Karpas-422 (cell line): ENCODE measurements at regions not wholly inside any gene's neighbourhood (a gene's known extent, or its start where the extent isn't known, plus 50 kb on each side); places are given as distances from the start of the nearest gene placed in this dataset.

Source experiments
- DNase-seq: peaks from one replicate; pipeline ENCODE4 v3.0.0-alpha.2; 2015
- H2AFZ ChIP-seq: fragments of 200-600 bp; sonication (generic); 2 replicates; pipeline ENCODE4 v1.6.1; 2014; ENCODE audit warnings: antibody characterized with exemption, low read length, mixed read lengths
- H3K27ac ChIP-seq: fragments of 200-600 bp; sonication (generic); 2 replicates; pipeline ENCODE4 v1.5.1; 2014; ENCODE audit warnings: mild to moderate bottlenecking, low read length, moderate library complexity
- H3K27me3 ChIP-seq: fragments of 200-600 bp; sonication (generic); 2 replicates; pipeline ENCODE4 v1.6.1; 2014; ENCODE audit warnings: low read length, mixed read lengths
- H3K36me3 ChIP-seq: fragments of 200-600 bp; sonication (generic); 2 replicates; pipeline ENCODE4 v1.6.1; 2014; ENCODE audit warnings: low read length, mixed read lengths; ENCODE audit not compliant: insufficient read depth
- H3K4me1 ChIP-seq: fragments of 200-600 bp; sonication (generic); 2 replicates; pipeline ENCODE4 v1.6.1; 2014; ENCODE audit warnings: mild to moderate bottlenecking, low read length, mixed read lengths
- H3K4me2 ChIP-seq: fragments of 200-600 bp; sonication (generic); 2 replicates; pipeline ENCODE4 v1.6.1; 2014; ENCODE audit warnings: low read length, low read depth, mild to moderate bottlenecking; ENCODE audit not compliant: poor library complexity, severe bottlenecking
- H3K4me3 ChIP-seq: fragments of 200-600 bp; sonication (generic); 2 replicates; pipeline ENCODE4 v1.5.1; 2014; ENCODE audit warnings: mild to moderate bottlenecking, antibody characterized with exemption, low read length, mixed read lengths
- H3K79me2 ChIP-seq: fragments of 200-600 bp; sonication (generic); 2 replicates; pipeline ENCODE4 v1.6.1; 2014; ENCODE audit warnings: mild to moderate bottlenecking, low read length, mixed read lengths
- H3K9ac ChIP-seq: fragments of 200-600 bp; sonication (generic); 2 replicates; pipeline ENCODE4 v1.6.0; 2014; ENCODE audit warnings: low read length
- H3K9me2 ChIP-seq: fragments of 200-600 bp; sonication (generic), shearing (Covaris generic); replicated peaks from 2 replicates; pipeline ENCODE4 v1.6.0; 2014; ENCODE audit warnings: mild to moderate bottlenecking, low read length, moderate library complexity; ENCODE audit not compliant: insufficient read depth
- H3K9me3 ChIP-seq: fragments of 300-700, 200-600 bp; sonication (generic); 2 replicates; pipeline ENCODE4 v1.6.1; 2014; ENCODE audit warnings: low read length, mixed read lengths
- H4K20me1 ChIP-seq: fragments of 200-600 bp; sonication (generic); 2 replicates; pipeline ENCODE4 v1.6.1; 2014; ENCODE audit warnings: mild to moderate bottlenecking, antibody characterized with exemption, low read length, low read depth; ENCODE audit not compliant: insufficient read depth

DNA sequence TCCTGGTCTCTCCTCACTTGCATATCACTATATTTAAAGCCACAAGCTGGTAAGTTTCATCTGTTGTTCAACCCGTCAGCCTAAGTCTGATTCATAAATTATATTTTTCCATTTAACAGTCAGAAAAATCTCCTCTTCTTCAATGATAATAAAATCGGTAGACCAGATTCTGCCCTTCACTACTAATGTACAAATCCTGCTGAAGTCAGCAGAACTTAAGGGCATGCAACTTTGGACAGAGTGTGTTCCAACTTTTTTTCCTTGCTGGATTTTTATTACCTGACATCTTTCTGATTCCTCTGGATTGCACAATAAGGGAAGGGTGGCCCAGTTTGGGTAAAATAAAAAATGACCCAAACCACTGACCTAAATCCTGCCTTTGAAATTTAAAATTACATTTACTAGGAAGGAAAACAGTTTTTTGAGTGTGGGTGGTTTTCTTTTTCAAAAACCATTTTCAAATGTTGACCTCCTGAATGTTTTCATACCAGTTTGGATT is 125.4 kb upstream of the DIO2 start:
- Histone ChIP-seq H3K9ac (no peak overlapping the region), H3K4me3 (no peak overlapping the region), H4K20me1 (no peaks in the 10 kb centered on the region), H3K27me3 (no peaks in the 10 kb centered on the region), H3K27ac (no peak overlapping the region), H3K4me2 (no peak overlapping the region), H3K36me3 (no peaks in the 10 kb centered on the region), H3K9me3 (no peaks in the 10 kb centered on the region), H3K9me2 (no peaks in the 10 kb centered on the region), H3K4me1 (no peaks in the 10 kb centered on the region), H3K79me2 (no peaks in the 10 kb centered on the region), H2AFZ (no peak overlapping the region)
- DNase-seq, result no peak

- no peaks in the 10 kb centered on the region for H3K9me2 ChIP-seq
- H3K9me3 ChIP-seq, result no peaks in the 10 kb centered on the region
Measured at GRCh38 chr14:80325688-80326087, 114.4 kb upstream of the DIO2 start.

GRCh38 chr14:80325112-80325511 is 113.8 kb upstream of the DIO2 start:
- H3K4me3 ChIP-seq, result no peak overlapping the region
- no peaks in the 10 kb centered on the region for H3K4me1 ChIP-seq
- no peaks in the 10 kb centered on the region for H3K79me2 ChIP-seq
- H4K20me1 ChIP-seq, result no peaks in the 10 kb centered on the region
- H3K36me3 ChIP-seq, result no peaks in the 10 kb centered on the region
- H3K4me2 ChIP-seq, result no peak overlapping the region
- no peaks in the 10 kb centered on the region for H3K9me2 ChIP-seq
- no peaks in the 10 kb centered on the region for H3K9me3 ChIP-seq
- H3K27ac ChIP-seq, result no peak overlapping the region
- no peaks in the 10 kb centered on the region for H3K27me3 ChIP-seq
- H3K9ac ChIP-seq, result no peak overlapping the region
- H2AFZ ChIP-seq, result no peak overlapping the region
- DNase-seq, result no peak

More at GRCh38 chr14:80325688-80326087, 114.4 kb upstream of the DIO2 start:
- no peak for DNase-seq
- H3K4me2 ChIP-seq, result no peak overlapping the region
- H3K9ac ChIP-seq, result no peak overlapping the region
- H3K27ac ChIP-seq, result no peak overlapping the region
- H3K36me3 ChIP-seq, result no peaks in the 10 kb centered on the region
- no peaks in the 10 kb centered on the region for H4K20me1 ChIP-seq
- H3K4me3 ChIP-seq, result no peak overlapping the region
- H3K27me3 ChIP-seq, result no peaks in the 10 kb centered on the region
- H2AFZ ChIP-seq, result no peak overlapping the region
- no peaks in the 10 kb centered on the region for H3K4me1 ChIP-seq
- no peaks in the 10 kb centered on the region for H3K79me2 ChIP-seq

DNA sequence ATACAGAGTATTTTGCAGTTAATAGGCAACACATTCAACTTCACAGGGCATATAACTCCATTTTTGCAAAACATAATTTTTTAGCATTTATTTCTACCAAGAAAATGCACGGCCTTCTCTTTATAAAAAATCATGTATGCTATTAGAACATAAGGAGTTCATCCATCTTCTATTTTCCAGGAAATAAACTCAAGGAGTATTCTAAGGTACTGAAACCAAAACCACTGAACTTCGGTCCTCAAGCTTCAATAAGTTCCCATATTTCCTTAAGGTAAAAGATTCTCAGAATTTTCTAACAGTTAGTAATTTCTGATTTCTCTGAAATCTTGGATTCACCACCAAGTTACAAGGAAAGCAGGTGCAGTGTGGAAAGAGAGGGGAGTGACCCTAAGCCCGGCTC is 113.3 kb upstream of the DIO2 start:
- Histone ChIP-seq H3K9me3 (no peaks in the 10 kb centered on the region), H3K9ac (no peak overlapping the region), H3K79me2 (no peaks in the 10 kb centered on the region), H3K4me3 (no peak overlapping the region), H3K36me3 (no peaks in the 10 kb centered on the region), H3K27me3 (no peaks in the 10 kb centered on the region), H3K4me2 (no peak overlapping the region), H3K9me2 (no peaks in the 10 kb centered on the region), H2AFZ (no peak overlapping the region), H3K27ac (no peak overlapping the region), H4K20me1 (no peaks in the 10 kb centered on the region), H3K4me1 (no peaks in the 10 kb centered on the region)
- DNase-seq, result no peak

DNA sequence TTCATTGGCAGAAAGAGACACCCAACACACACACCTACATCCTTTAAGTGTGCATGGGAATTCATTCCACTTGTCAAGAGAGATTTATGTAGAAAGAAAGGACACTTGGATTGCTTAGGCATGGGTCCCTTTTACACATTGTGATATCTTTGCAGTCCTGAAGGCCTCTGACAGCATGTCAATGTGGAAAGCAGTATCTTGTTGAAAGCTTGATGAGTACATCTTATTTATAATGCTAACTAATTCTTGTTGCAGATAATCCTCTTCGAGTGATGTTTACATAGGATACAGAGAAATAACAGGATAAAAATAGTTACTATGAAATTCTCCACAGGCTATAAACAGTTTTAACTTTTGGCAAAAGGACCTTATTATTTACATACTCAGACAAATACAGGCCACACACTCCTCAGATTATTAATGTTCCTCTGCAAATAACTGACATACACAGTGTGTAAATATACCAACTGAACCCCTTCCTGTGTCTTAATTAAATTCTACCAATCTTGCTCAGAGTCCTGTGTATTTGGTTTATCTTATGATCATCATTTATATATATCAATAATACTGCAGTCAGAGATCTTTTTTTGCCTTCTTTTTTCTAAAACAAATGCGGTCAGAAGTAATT is 111.8 kb upstream of the DIO2 start:
- Histone ChIP-seq H3K4me2 (no peak overlapping the region), H3K4me3 (no peak overlapping the region), H4K20me1 (no peaks in the 10 kb centered on the region), H3K9me2 (no peaks in the 10 kb centered on the region), H3K27ac (no peak overlapping the region), H3K27me3 (no peaks in the 10 kb centered on the region; the same call in 1 of the 2 replicates), H3K79me2 (no peaks in the 10 kb centered on the region), H3K36me3 (no peaks in the 10 kb centered on the region), H3K4me1 (no peaks in the 10 kb centered on the region), H3K9me3 (no peaks in the 10 kb centered on the region), H2AFZ (no peak overlapping the region), H3K9ac (no peak overlapping the region)
- DNase-seq, result no peak

DNA sequence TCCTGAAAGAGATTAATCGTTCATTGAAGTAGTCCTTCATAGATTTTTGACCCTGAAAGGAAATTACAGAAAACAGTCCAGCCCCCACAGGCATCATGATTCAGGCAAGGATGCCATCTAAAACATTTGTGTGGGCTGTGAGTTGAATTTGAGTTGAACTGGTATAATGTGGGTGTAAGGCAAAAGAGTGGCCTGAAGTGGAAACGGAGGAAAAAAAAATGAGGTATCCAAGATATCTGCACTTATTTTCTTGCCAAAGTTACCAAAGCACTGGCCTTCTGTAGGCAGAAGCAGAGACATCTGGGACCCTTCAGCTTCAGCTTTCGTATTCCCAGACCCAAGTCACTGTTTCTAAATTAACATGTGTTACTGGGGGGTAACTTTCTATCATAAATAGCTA is 105.1 kb upstream of the DIO2 start:
- no peak overlapping the region for H3K27ac ChIP-seq
- no peak overlapping the region for H3K4me3 ChIP-seq
- H4K20me1 ChIP-seq, result no peaks in the 10 kb centered on the region
- no peak overlapping the region for H3K9ac ChIP-seq
- H2AFZ ChIP-seq, result no peak overlapping the region
- no peaks in the 10 kb centered on the region for H3K9me3 ChIP-seq
- DNase-seq, result no peak
- no peaks in the 10 kb centered on the region for H3K9me2 ChIP-seq
- no peaks in the 10 kb centered on the region for H3K79me2 ChIP-seq
- H3K36me3 ChIP-seq, result no peaks in the 10 kb centered on the region
- H3K4me1 ChIP-seq, result no peaks in the 10 kb centered on the region
- H3K27me3 ChIP-seq, result peaks cover 2% of the 10 kb centered on the region; the same call in 1 of the 2 replicates
- no peak overlapping the region for H3K4me2 ChIP-seq

DNA sequence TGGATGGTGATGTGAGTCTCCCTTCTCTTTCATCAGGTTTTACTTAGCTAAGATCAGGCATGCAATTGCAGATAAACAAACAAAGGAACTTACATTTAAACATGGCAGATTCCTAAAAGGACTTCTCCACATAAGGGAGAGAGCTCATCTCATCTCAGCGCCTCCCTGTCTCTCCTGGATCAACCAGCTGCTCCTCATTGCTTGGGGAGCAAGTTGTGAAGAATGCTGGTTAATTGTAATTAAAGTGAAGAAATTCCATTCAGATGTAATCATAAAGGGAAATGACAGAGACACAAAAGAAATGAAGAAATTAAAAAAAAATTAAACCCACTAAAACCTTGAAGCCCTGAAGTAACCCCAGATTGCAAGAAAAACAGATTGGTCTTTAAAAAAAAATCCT is 104.4 kb upstream of the DIO2 start:
- Histone ChIP-seq H4K20me1 (no peaks in the 10 kb centered on the region), H3K9me3 (no peaks in the 10 kb centered on the region), H3K27ac (no peak overlapping the region), H3K9me2 (no peaks in the 10 kb centered on the region), H3K79me2 (no peaks in the 10 kb centered on the region), H3K4me2 (no peak overlapping the region), H3K4me3 (no peak overlapping the region), H3K4me1 (no peaks in the 10 kb centered on the region), H2AFZ (no peak overlapping the region), H3K9ac (no peak overlapping the region), H3K27me3 (peaks cover 2% of the 10 kb centered on the region; the same call in 1 of the 2 replicates), H3K36me3 (no peaks in the 10 kb centered on the region)
- no peak for DNase-seq

GRCh38 chr14:80313806-80314205 is 102.5 kb upstream of the DIO2 start:
- Histone ChIP-seq H4K20me1 (no peaks in the 10 kb centered on the region), H2AFZ (no peak overlapping the region), H3K36me3 (no peaks in the 10 kb centered on the region), H3K9ac (no peak overlapping the region), H3K4me1 (no peaks in the 10 kb centered on the region), H3K27ac (no peak overlapping the region), H3K9me3 (no peaks in the 10 kb centered on the region), H3K79me2 (no peaks in the 10 kb centered on the region), H3K27me3 (peaks cover 2% of the 10 kb centered on the region; the same call in 1 of the 2 replicates), H3K4me3 (no peak overlapping the region), H3K9me2 (no peaks in the 10 kb centered on the region), H3K4me2 (no peak overlapping the region)
- no peak for DNase-seq
